ENCODE measurements at regions not wholly inside any gene's neighbourhood (a gene's known extent, or its start where the extent isn't known, plus 50 kb on each side); places are given as distances from the start of the nearest gene placed in this dataset.
"Not testable (repeated sequence)": the region's sequence is repeated elsewhere in the genome, so short reads cannot be mapped to it uniquely, and the experiment has no call there.

DNA sequence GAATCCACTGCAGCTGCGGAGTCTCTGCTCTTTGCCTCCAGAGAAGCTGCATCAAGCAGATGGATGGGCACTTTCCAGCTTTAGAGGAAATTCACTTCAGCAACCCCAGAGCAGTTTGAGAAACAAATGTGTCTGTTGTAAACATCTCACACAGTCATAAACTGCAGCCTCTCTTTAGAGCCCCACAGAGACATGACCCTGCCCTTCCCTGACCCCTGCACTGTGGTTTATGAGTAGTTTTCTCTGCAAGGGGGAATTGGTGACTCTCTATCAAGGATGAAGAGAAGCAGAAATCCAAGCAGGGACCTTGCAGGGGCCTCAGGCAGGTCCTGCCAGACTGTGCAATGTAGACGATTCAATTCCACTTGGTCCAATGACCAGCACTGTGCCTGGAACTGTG, 160.2 kb downstream of the SH2D4B start:
- no peak for DNase-seq

DNA sequence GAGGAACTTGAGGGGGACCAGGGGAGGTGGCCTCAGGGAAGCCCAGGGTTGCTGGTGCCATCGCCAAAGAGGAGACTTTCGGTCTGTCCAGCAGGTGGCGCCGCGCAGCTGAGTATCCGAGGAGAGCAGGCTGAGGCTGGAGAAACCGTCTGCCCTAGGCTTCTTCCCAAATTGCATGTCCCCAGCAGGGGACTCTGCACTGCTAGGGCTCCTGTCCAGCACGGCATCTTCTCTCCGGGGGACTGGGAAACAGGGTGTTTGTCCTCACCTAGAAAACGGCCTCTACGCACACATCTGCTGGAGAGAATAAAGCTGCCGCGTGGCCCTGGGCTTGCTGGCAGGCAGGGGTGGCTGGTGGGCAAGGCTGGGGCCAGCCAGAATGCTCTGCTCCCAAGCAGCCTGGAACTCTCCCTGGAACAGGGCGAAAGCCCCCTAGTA, 161.9 kb downstream of the SH2D4B start:
- peak; percentile 12 to 52 (median 39) for DNase-seq

- DNase-seq = no peak
Measured at GRCh38 chr10:80700252-80700651, 162.6 kb downstream of the SH2D4B start.

GRCh38 chr10:80700760-80701444, 163.2 kb downstream of the SH2D4B start:
- no peak for DNase-seq

DNA sequence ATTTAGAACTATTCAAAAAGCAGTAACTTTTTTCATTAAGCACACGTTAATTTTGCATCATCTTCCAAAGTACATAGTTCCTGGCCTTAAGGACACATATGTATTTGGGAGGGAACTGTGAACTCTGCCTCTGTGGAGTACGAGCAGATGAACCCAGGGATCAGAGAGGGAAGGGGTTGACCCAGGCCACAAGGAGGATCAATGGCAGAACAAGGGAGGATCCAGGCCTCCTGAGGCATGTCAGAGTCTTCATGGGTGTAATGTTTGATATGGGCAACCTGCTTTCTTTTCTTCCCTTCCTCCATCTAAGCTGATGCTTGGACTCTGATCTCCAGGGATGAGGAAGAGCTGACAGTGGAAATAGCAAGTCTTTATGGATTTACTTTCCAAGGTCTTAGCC, 164.0 kb downstream of the SH2D4B start:
- DNase-seq = no peak

- no peak for DNase-seq
Measured at GRCh38 chr10:80702143-80702542, 164.4 kb downstream of the SH2D4B start.

- no peak for DNase-seq
Measured at GRCh38 chr10:80705899-80706298, 168.2 kb downstream of the SH2D4B start.

GRCh38 chr10:80708185-80708584, 170.5 kb downstream of the SH2D4B start:
- DNase-seq = no peak

DNA sequence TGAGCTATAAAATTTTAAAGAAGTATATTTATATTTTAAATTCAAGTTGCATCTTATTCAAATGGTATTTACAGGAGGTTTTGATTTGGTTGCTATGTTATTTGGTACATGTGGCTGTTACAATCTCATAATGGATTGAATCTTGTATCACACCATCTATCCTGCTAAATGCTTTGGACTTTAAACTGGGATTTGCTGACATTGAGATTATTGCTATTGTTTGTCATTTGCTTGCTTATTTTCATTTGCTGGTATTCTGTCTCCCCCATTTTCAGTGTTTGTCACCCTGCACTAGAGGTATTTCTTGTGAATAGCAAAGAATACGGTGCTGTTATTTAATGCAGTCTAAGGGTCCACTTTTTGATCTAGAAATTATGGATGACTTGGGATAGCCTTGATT, 171.1 kb downstream of the SH2D4B start:
- no peak for DNase-seq

DNA sequence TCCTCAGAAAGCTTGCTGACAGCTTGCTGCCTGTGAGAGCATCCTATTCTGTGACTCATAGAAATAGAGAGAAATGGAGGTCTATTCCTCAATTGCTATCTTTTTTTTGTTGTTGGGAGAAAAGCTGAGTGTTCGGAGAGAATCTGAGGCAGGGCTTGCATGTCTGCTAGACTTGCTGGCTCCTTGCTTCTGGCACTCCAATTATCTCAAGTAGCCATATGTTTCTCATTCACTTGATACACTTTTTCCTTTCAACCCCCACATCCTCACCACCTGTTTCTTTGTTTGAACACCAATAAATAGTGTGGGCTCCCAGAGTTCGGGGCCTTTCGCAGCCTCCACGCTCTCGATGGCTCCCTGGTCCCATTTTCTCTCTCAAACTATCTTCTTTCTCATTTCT, 172.2 kb downstream of the SH2D4B start:
- no peak for DNase-seq

GRCh38 chr10:80713398-80713928, 175.8 kb downstream of the SH2D4B start:
- no peak for DNase-seq

DNA sequence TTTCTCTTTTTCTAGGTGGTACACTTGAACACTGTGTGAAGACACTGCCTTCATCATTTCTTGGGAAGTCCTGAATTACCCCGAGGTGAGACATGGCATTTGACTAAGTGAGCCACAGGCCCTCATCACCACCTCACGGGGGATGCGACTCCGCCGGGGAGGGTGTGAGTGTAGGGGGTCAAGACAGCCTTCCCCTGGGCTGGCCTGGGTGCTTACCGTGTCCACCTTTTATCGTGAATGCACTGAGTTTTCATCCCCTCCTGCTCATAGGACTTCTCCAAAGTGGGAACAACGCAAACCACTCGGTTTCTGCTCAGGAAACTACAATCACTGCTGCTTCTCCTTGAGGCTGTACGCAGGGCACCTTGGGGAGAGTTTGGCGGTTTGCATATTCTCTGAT, 176.9 kb downstream of the SH2D4B start:
- DNase-seq = no peak

- DNase-seq = no peak
Measured at GRCh38 chr10:80718024-80718423, 180.3 kb downstream of the SH2D4B start.

DNA sequence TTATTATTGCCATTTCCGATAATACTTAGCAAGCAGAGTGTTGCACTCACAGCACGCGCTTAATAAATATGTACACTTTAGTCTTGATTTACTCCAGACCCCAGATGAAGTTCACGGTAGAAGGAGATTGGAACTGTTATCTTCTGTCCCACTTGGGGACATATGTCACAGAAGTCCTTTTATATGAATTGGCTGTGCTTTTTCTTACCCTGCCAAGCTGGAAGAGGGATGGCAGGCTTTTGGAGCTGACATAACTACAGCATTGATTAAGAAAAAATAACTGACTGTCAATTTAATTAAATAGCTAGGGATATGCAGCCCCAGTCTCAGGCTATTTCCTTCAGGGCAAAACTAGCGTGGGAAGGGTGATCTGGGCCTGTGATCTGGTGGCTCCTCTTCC, 182.2 kb downstream of the SH2D4B start:
- no peak for DNase-seq

DNA sequence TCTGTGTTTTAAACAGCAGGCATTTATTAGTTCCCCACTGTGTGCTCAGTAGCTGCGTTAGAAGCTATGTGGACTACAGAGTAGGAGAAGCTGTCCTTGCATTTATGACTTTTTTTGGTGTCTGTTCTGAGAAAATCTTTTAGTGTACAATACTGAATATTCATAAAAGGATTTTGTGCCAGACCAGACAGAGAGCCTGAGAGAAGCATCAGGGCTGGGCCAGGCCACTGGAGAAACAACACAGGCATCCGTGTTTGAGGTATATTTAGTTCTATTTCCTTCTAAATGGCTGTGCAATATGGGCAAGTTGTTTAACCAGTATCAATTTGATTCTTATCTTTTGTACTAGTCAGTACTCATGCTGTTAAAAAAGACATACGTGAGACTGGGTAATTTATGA, 182.8 kb downstream of the SH2D4B start:
- DNase-seq = no peak

DNA sequence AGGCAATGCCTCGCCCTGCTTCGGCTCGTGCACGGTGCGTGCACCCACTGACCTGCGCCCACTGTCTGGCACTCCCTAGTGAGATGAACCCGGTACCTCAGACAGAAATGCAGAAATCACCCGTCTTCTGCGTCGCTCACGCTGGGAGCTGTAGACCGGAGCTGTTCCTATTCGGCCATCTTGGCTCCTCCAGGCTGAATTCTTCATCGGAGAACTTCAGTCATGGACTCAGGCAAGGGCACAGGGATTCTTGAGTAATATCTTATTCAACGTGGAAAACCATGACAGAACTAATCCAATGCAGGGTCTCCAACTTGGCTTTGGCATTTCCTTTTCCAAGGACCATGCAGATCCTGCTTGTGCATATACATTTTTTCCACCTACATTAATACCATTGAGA, 190.7 kb downstream of the SH2D4B start:
- not testable (repeated sequence) for DNase-seq

DNA sequence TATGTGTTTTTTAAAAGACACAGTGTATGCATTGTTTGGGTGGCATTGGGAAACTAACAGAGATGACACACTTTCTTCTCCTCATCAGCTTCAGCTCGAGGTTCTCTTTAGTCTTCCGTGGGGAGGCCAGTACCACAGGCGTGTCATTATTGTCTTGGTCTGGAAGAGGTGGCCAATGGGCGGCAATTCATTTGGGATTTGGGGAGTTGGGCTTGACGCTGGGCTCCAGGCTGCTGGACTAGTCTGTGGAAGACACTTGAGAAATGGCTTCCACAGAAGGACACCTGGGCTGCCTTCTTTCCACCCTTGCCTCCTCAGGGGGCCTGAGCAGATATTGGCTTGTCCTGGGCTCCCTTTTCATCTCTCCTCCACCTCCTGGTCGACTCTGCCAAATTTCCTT, 192.2 kb downstream of the SH2D4B start:
- DNase-seq = no peak

GRCh38 chr10:80730522-80730921, 192.8 kb downstream of the SH2D4B start:
- no peak for DNase-seq

GRCh38 chr10:80734589-80734988, 196.9 kb downstream of the SH2D4B start:
- no peak for DNase-seq

DNA sequence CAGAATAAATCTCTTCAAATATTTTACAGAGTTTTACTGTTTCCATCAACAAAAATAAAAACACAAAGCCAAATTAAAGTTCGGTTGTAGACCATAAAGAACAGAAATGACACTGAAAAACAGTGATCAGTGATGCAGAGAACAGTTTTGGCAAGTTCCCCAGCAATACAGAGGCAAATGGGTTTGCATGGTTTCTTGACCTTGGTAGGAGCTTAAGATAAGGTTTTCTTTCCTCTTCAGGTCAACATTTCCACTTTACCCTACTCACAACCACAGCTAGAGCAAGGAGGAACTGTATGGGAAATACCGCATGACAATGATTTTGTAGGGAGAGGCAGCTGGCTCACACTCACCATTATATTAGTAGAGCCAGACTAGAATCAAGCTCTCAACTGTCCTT, 199.5 kb downstream of the SH2D4B start:
- DNase-seq = no peak

GRCh38 chr10:80739328-80739727, 201.6 kb downstream of the SH2D4B start:
- DNase-seq = no peak

DNA sequence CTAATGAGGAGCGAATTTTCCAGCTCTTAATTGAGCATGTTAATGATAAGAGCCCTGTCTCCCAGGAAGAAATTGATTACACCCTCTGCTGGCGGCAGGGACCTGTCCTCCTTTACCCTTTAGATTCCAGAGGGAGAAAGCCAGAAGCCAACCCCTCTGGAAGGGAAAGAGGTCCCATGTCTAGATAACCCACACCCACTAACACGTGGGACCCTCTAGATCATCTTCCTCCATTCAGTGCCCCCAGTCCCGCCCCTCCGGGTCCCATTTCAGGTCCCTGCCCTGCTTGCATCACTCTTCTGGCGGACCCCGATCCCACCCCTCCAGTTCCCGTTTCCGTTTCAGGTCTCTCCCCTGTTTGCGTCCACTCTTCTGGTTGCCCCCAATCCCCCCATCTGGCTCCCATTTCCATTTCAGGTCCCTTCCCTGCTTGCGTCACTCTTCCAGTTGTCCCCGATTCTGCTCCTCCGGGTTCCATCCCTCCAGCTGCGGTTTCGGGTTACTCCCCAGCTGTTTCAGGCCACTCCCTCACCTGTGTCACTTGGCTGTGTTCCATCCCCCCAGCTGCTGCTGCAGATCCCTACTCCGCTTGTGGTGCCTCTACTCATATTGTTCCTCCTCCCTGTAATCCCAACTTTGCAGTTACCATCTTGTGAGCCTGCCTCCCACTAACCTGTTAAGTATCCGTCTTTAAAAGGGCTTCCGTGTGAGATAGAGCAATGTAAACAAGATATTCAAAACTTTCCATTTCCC, 202.4 kb downstream of the SH2D4B start:
- DNase-seq = no peak

DNA sequence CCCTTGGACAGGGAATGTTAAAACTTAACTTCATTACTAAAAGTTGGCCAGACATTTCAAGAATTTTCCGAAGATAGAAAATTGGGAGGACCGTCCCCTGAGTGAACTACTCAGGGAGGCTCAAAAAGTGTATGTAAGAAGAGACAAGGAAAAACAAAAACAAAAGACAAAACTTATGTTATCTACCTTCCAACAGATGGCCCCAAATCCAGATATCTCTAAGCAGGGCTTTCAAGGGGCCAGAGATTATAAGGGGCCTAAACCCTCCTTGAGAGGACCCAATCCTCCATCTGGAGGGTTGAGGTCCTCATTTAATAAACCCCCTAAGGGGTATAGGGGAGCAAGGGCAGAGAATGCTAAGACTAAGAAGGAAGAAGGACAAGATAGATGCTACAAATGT, 203.6 kb downstream of the SH2D4B start:
- no peak for DNase-seq

DNA sequence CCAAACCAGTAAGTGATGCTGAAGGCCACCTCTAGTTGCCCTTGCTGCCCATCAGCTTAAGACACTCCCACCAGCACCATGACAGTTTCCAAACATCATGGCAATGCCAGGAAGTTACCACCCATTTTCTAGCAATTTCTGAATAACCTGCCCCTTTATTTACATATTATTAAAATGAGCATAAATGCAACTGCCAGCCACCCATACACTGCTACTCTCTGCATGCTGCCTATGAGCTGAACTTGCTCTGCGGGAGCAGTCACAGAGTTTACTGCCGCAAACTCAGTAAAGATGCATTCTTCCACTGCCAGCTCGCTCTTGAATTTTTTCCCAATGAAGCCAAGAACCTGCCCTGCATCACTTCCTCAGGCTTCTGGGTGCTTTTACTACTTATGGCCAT, 212.6 kb downstream of the SH2D4B start:
- DNase-seq = no peak

Measured in T-helper 2 cell (primary cell).